ENCODE measurements at regions not wholly inside any gene's neighbourhood (a gene's known extent, or its start where the extent isn't known, plus 50 kb on each side); places are given as distances from the start of the nearest gene placed in this dataset.

GRCh38 chr9:16925426-16925825, 55.0 kb upstream of the BNC2 start:
- TF ChIP-seq TAF1 (conservative IDR thresholded peaks at IDR 0.05) (no peak), CTCF (IDR thresholded peaks at IDR 0.05; ENCODE audit: low read depth, low read length, missing input control) (no peak), NR2F2 (IDR thresholded peaks at IDR 0.05) (no peak), MAX (IDR thresholded peaks at IDR 0.05) (no peak), SP1 (IDR thresholded peaks at IDR 0.05) (no peak), FOXA1 (IDR thresholded peaks at IDR 0.05) (no peak), GABPA (IDR thresholded peaks at IDR 0.05 in 1 of 2, conservative IDR thresholded peaks at IDR 0.05 in 1 of 2) (no peak)
